ENCODE measurements at regions not wholly inside any gene's neighbourhood (a gene's known extent, or its start where the extent isn't known, plus 50 kb on each side); places are given as distances from the start of the nearest gene placed in this dataset.

DNA sequence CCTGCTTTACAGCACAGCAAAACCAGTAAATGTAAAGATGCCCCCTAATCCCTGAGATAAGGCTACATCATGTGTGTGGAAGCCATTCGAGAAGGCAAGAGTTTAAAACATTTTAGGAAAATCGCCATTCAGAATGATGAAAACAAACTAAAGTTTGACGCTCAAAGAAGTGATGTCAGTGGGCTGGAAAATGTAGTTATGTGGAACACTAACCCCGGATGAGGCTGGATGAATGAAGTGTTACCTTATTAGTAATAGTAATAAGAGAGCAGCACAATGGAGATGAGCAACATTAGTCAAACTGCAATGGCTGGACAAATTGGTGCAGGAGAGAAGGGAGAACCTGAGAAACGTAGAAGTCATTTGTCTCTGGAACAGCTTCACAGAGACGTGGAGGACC, 130.7 kb upstream of the ARID1B start:
- TF ChIP-seq, protein P1, sequence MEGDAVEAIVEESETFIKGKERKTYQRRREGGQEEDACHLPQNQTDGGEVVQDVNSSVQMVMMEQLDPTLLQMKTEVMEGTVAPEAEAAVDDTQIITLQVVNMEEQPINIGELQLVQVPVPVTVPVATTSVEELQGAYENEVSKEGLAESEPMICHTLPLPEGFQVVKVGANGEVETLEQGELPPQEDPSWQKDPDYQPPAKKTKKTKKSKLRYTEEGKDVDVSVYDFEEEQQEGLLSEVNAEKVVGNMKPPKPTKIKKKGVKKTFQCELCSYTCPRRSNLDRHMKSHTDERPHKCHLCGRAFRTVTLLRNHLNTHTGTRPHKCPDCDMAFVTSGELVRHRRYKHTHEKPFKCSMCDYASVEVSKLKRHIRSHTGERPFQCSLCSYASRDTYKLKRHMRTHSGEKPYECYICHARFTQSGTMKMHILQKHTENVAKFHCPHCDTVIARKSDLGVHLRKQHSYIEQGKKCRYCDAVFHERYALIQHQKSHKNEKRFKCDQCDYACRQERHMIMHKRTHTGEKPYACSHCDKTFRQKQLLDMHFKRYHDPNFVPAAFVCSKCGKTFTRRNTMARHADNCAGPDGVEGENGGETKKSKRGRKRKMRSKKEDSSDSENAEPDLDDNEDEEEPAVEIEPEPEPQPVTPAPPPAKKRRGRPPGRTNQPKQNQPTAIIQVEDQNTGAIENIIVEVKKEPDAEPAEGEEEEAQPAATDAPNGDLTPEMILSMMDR (IDR thresholded peaks at IDR 0.05), result no peak
- no peak for TF ChIP-seq POLR2A (IDR thresholded peaks at IDR 0.05)
